ENCODE measurements at regions not wholly inside any gene's neighbourhood (a gene's known extent, or its start where the extent isn't known, plus 50 kb on each side); places are given as distances from the start of the nearest gene placed in this dataset.

DNA sequence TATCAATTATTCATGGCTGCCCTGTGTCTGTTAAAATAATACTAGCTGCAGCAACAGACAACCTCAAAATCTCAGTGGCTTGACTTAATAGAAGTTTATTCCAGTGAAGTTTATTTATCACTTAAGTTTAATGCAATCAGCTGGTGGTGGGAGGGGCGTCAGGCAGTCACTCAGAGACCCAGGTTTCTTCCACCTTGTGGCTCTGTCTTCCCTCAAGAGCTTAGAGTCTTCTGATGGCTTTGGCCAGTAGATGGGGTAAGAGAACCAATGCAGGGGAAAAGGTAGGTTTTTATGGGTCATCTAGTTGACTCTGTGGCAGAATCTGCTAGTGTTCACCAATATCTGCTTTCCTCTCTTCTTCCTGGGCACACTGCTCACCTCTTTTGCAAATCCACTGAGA is 668.9 kb downstream of the AACS start:
- Histone ChIP-seq H3K27ac (no peak overlapping the region), H3K4me1 (no peaks in the 10 kb centered on the region), H3K27me3 (no peaks in the 10 kb centered on the region), H3K9me3 (peaks cover 0 to under 1% (median 0%) of the 10 kb centered on the region in 3 donors), H3K4me3 (no peak overlapping the region), H3K36me3 (no peaks in the 10 kb centered on the region)
- TF ChIP-seq, protein P1, sequence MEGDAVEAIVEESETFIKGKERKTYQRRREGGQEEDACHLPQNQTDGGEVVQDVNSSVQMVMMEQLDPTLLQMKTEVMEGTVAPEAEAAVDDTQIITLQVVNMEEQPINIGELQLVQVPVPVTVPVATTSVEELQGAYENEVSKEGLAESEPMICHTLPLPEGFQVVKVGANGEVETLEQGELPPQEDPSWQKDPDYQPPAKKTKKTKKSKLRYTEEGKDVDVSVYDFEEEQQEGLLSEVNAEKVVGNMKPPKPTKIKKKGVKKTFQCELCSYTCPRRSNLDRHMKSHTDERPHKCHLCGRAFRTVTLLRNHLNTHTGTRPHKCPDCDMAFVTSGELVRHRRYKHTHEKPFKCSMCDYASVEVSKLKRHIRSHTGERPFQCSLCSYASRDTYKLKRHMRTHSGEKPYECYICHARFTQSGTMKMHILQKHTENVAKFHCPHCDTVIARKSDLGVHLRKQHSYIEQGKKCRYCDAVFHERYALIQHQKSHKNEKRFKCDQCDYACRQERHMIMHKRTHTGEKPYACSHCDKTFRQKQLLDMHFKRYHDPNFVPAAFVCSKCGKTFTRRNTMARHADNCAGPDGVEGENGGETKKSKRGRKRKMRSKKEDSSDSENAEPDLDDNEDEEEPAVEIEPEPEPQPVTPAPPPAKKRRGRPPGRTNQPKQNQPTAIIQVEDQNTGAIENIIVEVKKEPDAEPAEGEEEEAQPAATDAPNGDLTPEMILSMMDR (IDR thresholded peaks at IDR 0.05), result peak in 1 of 6 experiments; percentile 35
- TF ChIP-seq POLR2A (IDR thresholded peaks at IDR 0.05), result no peak
- DNase-seq, result no peak
- 17 to 36% methylated on average over 1 of the region's 1 CpG for WGBS, 2 donors
- intact Hi-C loops (cut with DNase I), result no loop called here

DNA sequence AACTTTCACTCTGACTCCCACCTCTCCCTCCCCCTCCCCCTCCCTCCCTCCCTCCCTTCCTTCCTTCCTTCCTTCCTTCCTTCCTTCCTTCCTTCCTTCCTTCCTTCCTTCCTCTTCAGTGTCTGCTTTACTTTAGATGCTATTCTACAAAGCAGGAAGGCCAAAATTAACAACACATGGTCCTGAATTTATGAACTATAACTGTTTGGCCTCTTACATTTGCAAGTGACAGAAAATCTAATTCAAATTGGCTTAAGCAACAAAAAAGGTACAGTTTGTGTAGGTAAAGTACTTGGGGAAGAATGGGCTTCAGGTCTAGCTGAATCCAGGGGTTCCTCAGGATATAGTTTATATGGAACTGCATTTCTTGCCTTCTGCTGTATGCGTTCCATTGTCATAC is 673.0 kb downstream of the AACS start:
- 92 to 95% methylated on average over 1 of the region's 1 CpG for WGBS, 2 donors
- Histone ChIP-seq H3K27me3 (no peaks in the 10 kb centered on the region), H3K36me3 (no peaks in the 10 kb centered on the region), H3K27ac (no peak overlapping the region), H3K4me3 (no peak overlapping the region), H3K9me3 (no peaks in the 10 kb centered on the region), H3K4me1 (no peaks in the 10 kb centered on the region)
- no peak for DNase-seq
- intact Hi-C loops (cut with DNase I), result no loop called here
- TF ChIP-seq POLR2A (IDR thresholded peaks at IDR 0.05), result no peak
- TF ChIP-seq, protein P1 (IDR thresholded peaks at IDR 0.05), result no peak

DNA sequence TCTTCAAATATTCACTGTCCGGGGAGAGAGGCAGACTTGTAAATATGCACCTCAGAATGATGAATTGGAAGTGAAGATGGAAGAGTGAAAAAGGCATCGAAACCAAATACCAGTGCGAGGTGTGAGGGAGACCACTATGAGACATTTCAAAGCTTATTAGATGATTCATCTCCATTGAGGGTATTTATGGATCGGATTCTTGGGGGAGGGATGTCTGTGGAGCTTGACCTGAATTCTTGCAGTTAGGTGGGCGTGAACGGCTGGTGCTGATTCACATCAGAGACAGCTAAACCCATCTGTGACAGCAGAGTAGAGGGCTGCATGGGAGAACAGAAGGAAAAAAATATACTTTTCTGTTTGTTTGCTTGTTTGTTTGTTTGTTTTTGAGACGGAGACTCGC is 677.2 kb downstream of the AACS start:
- Histone ChIP-seq H3K27ac (no peak overlapping the region), H3K9me3 (no peaks in the 10 kb centered on the region), H3K36me3 (no peaks in the 10 kb centered on the region), H3K4me3 (no peak overlapping the region), H3K4me1 (no peaks in the 10 kb centered on the region), H3K27me3 (no peaks in the 10 kb centered on the region)
- intact Hi-C loops (cut with DNase I), result no loop called here
- WGBS, 2 donors, result 72 to 85% methylated on average over 8 of the region's 8 CpGs
- no peak for TF ChIP-seq POLR2A (IDR thresholded peaks at IDR 0.05)
- TF ChIP-seq, protein P1 (IDR thresholded peaks at IDR 0.05), result no peak
- DNase-seq, result no peak

DNA sequence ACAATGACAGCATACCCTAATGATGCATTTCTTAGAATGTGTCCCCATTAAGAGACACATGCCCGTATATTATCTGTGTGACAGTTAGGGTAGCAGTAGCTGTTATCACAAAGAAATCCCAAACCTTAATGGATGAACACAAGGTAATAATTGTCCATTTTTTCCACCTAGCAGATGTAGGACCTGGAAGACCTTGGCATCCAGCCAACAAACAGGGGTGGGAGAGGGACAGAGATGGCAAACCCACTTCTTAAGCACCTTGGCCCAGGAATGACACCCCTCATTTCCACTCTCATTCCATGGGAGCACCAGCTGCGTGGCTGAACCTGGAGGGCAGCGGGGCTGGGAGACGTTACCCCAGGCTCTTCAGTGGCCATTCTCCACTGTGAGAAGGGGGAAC is 679.0 kb downstream of the AACS start:
- no peak overlapping the region for H3K4me3 ChIP-seq
- intact Hi-C loops (cut with DNase I), result no loop called here
- no peaks in the 10 kb centered on the region for H3K27me3 ChIP-seq
- no peak for TF ChIP-seq POLR2A (IDR thresholded peaks at IDR 0.05)
- TF ChIP-seq, protein P1 (IDR thresholded peaks at IDR 0.05), result no peak
- H3K36me3 ChIP-seq, result no peaks in the 10 kb centered on the region
- no peaks in the 10 kb centered on the region for H3K9me3 ChIP-seq
- 69 to 91% methylated on average over 1 to 3 of the region's 4 CpGs for WGBS, 2 donors
- no peak overlapping the region for H3K27ac ChIP-seq
- H3K4me1 ChIP-seq, result no peaks in the 10 kb centered on the region
- no peak for DNase-seq

DNA sequence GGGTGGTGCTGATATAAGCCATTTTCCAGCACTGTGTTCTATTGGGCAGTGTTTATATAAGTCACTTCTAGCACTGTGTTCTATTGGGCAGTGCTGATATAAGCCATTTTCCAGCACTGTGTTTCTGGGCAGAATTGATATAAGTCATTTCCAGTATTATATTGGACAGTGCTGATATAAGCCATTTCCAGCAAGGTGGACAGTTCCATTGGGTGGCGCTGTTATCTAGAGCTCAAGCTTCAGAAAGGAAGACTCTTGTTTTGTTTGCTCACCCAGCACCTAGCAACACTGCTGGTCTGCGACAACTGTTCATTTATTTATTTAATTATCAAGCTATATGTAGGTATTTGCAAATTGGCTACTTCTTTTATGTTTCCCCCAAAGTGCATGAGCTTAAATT is 690.3 kb downstream of the AACS start:
- 61 to 69% methylated on average over 2 of the region's 2 CpGs for WGBS, 2 donors
- intact Hi-C loops (cut with DNase I), result no loop called here
- TF ChIP-seq, protein P1 (IDR thresholded peaks at IDR 0.05), result no peak
- no peak for TF ChIP-seq POLR2A (IDR thresholded peaks at IDR 0.05)
- Histone ChIP-seq H3K9me3 (no peaks in the 10 kb centered on the region), H3K27ac (no peak overlapping the region), H3K27me3 (no peaks in the 10 kb centered on the region), H3K36me3 (no peaks in the 10 kb centered on the region), H3K4me3 (no peak overlapping the region), H3K4me1 (no peaks in the 10 kb centered on the region)
- no peak for DNase-seq
